HG03432 (cell line): ENCODE measurements at regions not wholly inside any gene's neighbourhood (a gene's known extent, or its start where the extent isn't known, plus 50 kb on each side); places are given as distances from the start of the nearest gene placed in this dataset.
"Not testable (repeated sequence)": the region's sequence is repeated elsewhere in the genome, so short reads cannot be mapped to it uniquely, and the experiment has no call there.

ENCODE experiments used
- ATAC-seq: cut with Tn5 transposase; IDR thresholded peaks from one replicate; pipeline ENCODE4 v1.9.1; 2021; ENCODE audit warnings: mild to moderate bottlenecking, moderate library complexity; ENCODE audit not compliant: unreplicated experiment

- no peak for ATAC-seq
These were observed 127.9 kb downstream of the GLUL start for GRCh38 chr1:182263706-182264105.

GRCh38 chr1:182262425-182262824, 129.2 kb downstream of the GLUL start:
- no peak for ATAC-seq

GRCh38 chr1:182261655-182262054, 129.9 kb downstream of the GLUL start:
- no peak for ATAC-seq

GRCh38 chr1:182260516-182260915, 131.1 kb downstream of the GLUL start:
- no peak for ATAC-seq

GRCh38 chr1:182259968-182260367, 131.6 kb downstream of the GLUL start:
- ATAC-seq = no peak

GRCh38 chr1:182259229-182259872, 132.2 kb downstream of the GLUL start:
- peak; percentile 80 for ATAC-seq

GRCh38 chr1:182257369-182258063, 134.1 kb downstream of the GLUL start:
- no peak for ATAC-seq

- ATAC-seq = no peak
These were observed 134.7 kb downstream of the GLUL start for GRCh38 chr1:182256931-182257330.

- ATAC-seq = no peak
These were observed 136.1 kb downstream of the GLUL start for GRCh38 chr1:182255494-182255893.

GRCh38 chr1:182253319-182253860, 138.2 kb downstream of the GLUL start:
- ATAC-seq = no peak

GRCh38 chr1:182251561-182251960, 140.0 kb downstream of the GLUL start:
- ATAC-seq = no peak

GRCh38 chr1:182249201-182249676, 142.4 kb downstream of the GLUL start:
- peak; percentile 90 for ATAC-seq

- peak; percentile 30 for ATAC-seq
These were observed 142.9 kb downstream of the GLUL start for GRCh38 chr1:182248721-182249120.

- ATAC-seq = not testable (repeated sequence)
These were observed 143.8 kb downstream of the GLUL start for GRCh38 chr1:182247813-182248212.

- no peak for ATAC-seq
These were observed 144.8 kb downstream of the GLUL start for GRCh38 chr1:182246783-182247182.

GRCh38 chr1:182245040-182245439, 146.6 kb downstream of the GLUL start:
- no peak for ATAC-seq

- no peak for ATAC-seq
These were observed 147.1 kb downstream of the GLUL start for GRCh38 chr1:182244451-182244850.

- no peak for ATAC-seq
These were observed 148.9 kb downstream of the GLUL start for GRCh38 chr1:182242641-182243040.

- ATAC-seq = no peak
These were observed 151.5 kb downstream of the GLUL start for GRCh38 chr1:182240085-182240484.

GRCh38 chr1:182238421-182238820, 153.2 kb downstream of the GLUL start:
- no peak for ATAC-seq

- ATAC-seq = no peak
These were observed 154.3 kb downstream of the GLUL start for GRCh38 chr1:182237329-182237728.

- ATAC-seq = no peak
These were observed 154.9 kb downstream of the GLUL start for GRCh38 chr1:182236651-182237077.
